ENCODE measurements at regions not wholly inside any gene's neighbourhood (a gene's known extent, or its start where the extent isn't known, plus 50 kb on each side); places are given as distances from the start of the nearest gene placed in this dataset.
"Not testable (repeated sequence)": the region's sequence is repeated elsewhere in the genome, so short reads cannot be mapped to it uniquely, and the experiment has no call there.

DNA sequence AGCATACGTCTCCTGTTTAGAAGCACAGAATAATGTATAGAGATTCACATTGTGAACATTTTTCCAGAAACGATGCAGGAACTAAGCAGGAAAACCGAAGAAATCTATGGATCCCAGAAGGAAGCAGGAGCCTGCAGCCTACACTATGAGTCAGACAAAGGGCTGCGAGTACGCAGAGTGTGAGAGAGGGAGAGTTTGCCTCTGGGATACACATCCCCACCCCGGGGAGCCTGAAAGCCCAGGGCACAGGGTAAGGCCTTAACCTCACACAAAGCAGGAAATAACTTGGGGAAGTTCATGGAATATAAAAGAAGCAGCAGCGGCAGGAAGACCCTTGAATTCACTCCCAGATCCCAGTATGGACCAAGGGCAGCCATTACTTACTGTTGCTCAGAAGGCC, 842.1 kb upstream of the MANEA start:
- Mint-ChIP-seq H3K27ac (no peak overlapping the region), H3K36me3 (no peaks in the 10 kb centered on the region)
- no peak for DNase-seq (ENCODE audit: low spot score in 2 of 2)

DNA sequence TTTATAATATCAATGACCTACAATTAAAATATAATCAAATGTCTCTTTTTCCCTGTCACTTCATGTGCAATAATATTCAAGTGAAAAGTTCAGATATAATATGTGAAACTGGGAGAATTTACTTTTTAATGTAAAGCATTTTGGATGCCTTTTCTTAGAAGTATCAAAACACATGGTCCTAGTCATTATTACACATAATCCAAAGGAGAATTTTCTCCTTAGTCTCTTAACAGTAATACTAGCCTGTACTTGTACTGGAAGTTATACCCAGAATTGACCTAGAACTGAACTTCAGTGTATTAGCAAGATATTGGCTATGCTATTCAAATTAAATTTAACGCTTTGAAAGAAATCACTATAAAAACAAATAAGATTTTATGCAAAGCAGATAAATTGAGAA, 842.6 kb upstream of the MANEA start:
- no peak overlapping the region for H3K27ac Mint-ChIP-seq
- ATAC-seq (no peak), DNase-seq (ENCODE audit: low spot score in 2 of 2) (no peak)
- peaks cover 3% of the 10 kb centered on the region in 2 donors for H3K9me3 Mint-ChIP-seq
- no peaks in the 10 kb centered on the region for H3K36me3 Mint-ChIP-seq

More for the DNA sequence above, 842.1 kb upstream of the MANEA start:
- ATAC-seq, result no peak
- H3K9me3 Mint-ChIP-seq, result peaks cover 6% of the 10 kb centered on the region in 2 donors

DNA sequence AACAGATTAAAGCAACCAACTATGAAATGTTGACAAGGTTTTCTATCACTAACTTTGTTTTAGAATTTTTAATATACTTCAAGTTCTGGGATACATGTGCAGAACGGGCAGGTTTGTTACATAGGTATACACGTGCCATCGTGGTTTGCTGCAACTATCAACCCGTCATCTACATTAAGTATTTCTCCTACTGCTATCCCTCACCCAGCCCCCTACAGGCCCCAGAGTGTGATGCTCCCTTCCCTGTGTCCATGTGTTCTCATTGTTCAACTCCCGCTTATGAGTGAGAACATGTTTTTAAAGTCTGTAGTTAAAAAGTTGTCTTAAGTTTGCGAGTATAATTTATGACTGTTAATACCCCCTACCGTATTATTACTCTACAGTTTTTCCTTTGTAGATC, 844.3 kb upstream of the MANEA start:
- ATAC-seq, result no peak

DNA sequence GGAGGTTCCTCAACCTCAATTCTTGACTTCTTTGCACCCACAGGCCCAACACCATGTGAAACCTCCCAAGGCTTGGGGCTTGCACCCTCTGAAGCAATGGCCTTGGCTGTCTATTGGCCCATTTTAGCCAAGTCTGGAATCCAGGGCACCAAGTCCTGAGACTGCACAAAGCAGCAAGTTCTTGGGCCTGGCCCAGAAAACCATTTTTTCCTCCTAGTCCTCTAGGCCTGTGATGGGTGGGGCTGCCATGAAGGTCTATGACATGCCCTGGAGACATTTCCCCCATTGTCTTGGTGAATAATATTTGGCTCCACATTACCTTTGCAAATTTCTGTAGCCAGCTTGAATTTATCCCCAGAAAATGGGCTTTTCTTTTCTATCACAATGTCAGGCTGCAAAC, 849.6 kb upstream of the MANEA start:
- DNase-seq (ENCODE audit: low spot score in 2 of 2), result no peak
- ATAC-seq, result no peak
- peaks cover 0 to 7% of the 10 kb centered on the region in 2 donors for H3K36me3 Mint-ChIP-seq
- peaks cover 11 to 32% of the 10 kb centered on the region in 2 donors for H3K9me3 Mint-ChIP-seq
- no peak overlapping the region for H3K27ac Mint-ChIP-seq

More for the DNA sequence above, 844.3 kb upstream of the MANEA start:
- Mint-ChIP-seq H3K9me3 (peaks cover 5 to 9% of the 10 kb centered on the region in 2 donors), H3K36me3 (peaks cover 0 to 7% of the 10 kb centered on the region in 2 donors), H3K27ac (no peak overlapping the region)
- DNase-seq (ENCODE audit: low spot score in 2 of 2), result no peak

DNA sequence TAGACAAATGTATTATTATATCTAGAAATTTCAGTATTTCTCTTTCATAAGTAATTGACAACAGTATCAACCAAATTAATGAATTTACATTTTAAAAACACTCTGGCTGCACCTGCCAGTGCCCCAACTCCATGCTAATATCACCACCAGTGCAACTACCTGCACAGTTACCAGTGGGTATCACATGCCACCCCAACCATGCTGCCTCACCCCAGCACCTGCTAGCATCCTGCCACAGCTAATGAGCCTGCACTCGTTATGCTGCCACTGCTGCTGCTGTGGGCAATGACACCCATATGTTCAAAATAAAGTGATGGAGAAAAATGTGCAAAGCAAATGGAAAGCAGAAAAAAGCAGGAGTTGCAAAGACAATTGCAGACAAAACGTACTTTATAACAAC, 855.9 kb upstream of the MANEA start:
- ATAC-seq (no peak), DNase-seq (ENCODE audit: low spot score in 2 of 2) (no peak)
- no peak overlapping the region for H3K27ac Mint-ChIP-seq
- H3K36me3 Mint-ChIP-seq, result no peaks in the 10 kb centered on the region
- peaks cover 17 to 27% of the 10 kb centered on the region in 2 donors for H3K9me3 Mint-ChIP-seq

DNA sequence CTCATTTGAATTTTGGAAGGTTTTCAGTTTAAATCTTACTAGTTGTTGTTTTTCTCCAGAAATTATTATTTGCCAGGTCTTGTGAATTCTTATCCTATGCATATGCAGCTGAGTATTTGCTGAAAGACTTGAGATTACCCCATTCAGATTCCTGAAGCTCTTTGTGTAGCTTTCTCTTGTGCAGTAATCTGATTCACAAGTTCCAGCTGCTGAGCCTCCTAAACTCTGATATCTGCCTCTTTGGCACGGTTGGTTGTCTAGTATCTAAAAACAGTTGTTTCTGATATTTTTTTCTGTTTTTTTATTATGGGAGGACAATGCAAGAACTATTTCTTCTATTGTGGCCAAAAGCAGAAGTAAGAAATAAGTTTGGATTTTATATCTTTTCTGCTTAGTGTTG, 863.9 kb upstream of the MANEA start:
- DNase-seq (ENCODE audit: low spot score in 2 of 2) (no peak), ATAC-seq (no peak)
- no peaks in the 10 kb centered on the region for H3K36me3 Mint-ChIP-seq
- no peak overlapping the region for H3K27ac Mint-ChIP-seq
- H3K9me3 Mint-ChIP-seq, result peaks cover 0 to 3% of the 10 kb centered on the region in 2 donors

DNA sequence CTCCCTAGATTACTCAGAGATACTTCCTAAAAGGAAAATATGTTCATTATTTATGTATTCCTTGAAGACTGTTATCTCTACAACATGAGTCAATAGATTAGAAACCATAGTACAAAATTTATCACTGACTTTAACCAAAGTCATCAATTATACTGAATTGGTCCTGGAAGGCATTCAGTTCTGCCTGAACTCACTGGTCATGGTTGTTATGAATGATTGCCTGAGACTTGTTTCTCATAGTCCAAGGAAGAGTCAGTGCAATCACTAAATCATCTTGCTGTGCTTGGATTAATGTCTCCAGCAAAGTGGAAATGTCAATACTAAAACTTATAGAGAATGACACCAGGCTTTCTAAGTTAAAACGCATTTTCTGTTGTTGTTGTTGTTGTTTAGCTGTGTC, 878.6 kb upstream of the MANEA start:
- ATAC-seq (no peak), DNase-seq (ENCODE audit: low spot score in 2 of 2) (no peak)
- Mint-ChIP-seq H3K9me3 (peaks cover 5 to 17% of the 10 kb centered on the region in 2 donors), H3K27ac (no peak overlapping the region), H3K36me3 (no peaks in the 10 kb centered on the region)

DNA sequence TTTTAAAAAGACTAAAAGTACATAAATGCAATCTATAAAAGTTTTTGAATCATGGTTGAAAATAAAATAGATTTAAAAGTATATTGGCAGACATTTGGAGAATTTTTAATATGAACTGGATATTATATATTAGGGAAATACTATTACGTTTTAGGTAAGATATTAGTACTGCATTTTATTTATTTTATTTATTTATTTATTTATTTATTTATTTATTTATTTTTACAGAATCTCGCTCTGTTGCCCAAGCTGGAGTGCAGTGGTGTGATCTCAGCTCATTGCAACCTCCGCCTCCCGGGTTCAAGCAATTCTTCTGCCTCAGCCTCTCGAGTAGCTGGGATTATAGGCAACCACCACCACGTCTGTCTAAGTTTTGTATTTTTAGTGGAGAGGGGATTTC, 890.1 kb upstream of the MANEA start:
- not testable (repeated sequence) for H3K36me3 Mint-ChIP-seq; ATAC-seq; H3K27ac Mint-ChIP-seq; H3K9me3 Mint-ChIP-seq; DNase-seq (ENCODE audit: low spot score in 2 of 2)

DNA sequence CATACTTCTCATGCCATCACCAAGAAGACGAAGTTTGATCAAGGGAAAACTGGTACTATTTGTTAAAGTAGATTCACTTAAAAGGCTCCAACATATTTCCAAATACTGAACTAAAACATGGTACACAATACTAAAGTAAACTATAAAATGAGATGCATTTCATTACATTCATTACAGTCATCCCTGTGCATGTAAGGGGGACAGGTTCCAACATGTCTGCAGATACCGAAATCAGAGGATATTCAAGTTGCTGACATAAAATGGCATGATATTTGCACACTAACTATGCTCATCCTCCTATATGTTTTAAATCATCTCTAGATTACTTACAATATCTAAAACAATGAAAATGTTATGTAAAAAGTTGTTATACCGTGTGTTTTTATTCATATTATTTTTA, 893.9 kb upstream of the MANEA start:
- ATAC-seq (no peak), DNase-seq (ENCODE audit: low spot score in 2 of 2) (no peak)

DNA sequence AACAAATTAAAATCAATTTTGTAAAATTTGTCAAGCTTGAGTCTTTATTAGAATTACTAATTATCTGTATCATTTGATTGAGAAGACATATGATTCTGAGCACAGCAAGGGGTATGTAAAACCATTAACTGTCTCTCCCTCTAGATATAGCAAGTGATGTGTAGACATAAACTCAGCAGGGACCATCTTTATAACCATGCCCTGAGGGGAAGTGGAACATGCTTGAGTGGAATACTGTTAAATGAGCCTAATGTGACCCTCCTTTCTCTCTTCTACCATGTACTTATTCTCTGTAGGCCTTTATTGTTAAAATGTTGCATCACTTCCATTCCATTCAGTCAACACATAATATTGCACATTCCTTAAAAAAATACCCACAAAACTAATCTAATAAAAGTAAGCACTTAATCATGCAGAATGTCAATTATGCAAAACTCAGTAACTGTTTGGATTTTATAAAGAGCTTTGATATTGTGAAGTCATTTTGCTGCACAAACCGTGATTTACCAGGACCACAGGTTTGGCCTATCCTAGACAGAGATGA, 896.6 kb upstream of the MANEA start:
- ATAC-seq (no peak), DNase-seq (ENCODE audit: low spot score in 2 of 2) (no peak)
- H3K36me3 Mint-ChIP-seq, result no peaks in the 10 kb centered on the region
- peaks cover 4 to 9% of the 10 kb centered on the region in 2 donors for H3K9me3 Mint-ChIP-seq
- H3K27ac Mint-ChIP-seq, result no peak overlapping the region

More for the DNA sequence above, 893.9 kb upstream of the MANEA start:
- H3K27ac Mint-ChIP-seq, result no peak overlapping the region
- H3K36me3 Mint-ChIP-seq, result no peaks in the 10 kb centered on the region
- H3K9me3 Mint-ChIP-seq, result peaks cover 4 to 9% of the 10 kb centered on the region in 2 donors

DNA sequence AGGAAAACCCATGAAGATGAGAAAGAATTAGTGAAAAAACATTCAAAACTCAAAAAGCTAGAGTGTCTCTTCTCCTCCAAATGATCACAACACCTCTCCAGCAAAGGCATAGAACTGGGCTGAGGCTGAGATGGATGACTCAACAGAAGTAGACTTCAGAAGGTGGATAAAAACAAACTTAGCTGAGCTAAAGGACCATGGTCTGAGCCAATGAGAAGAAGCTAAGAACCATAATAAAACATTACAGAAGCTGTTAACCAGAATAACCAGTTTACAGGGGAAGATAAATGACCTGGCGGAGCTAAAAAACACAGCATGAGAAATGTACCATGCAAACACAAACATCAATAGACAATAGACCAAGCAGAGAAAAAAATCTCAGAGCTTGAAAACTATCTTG, 904.1 kb upstream of the MANEA start:
- no peak overlapping the region for H3K27ac Mint-ChIP-seq
- DNase-seq (ENCODE audit: low spot score in 2 of 2), result no peak
- H3K9me3 Mint-ChIP-seq, result peaks cover 31 to 35% of the 10 kb centered on the region in 2 donors
- H3K36me3 Mint-ChIP-seq, result peaks cover 0 to 13% of the 10 kb centered on the region in 2 donors
- ATAC-seq, result no peak

DNA sequence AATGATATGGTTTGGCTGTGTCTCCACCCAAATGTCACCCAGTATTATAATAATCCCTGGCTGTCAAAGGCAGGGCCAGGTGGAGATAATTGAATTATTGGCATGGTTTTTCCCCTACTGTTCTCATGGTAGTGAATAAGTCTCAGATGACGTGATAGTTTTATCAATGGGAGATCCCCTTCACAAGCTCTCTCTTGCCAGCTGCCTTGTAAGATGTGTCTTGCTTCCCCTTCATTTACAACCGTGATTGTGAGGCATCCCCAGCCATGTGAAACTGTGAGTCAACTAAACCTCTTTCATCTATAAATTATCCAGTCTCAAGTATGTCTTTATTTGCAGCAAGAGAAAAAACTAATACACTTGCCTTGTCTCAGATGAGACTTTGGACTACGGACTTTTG, 907.3 kb upstream of the MANEA start:
- Mint-ChIP-seq H3K36me3 (peaks cover 0 to 10% of the 10 kb centered on the region in 2 donors), H3K9me3 (peaks cover 26 to 32% of the 10 kb centered on the region in 2 donors), H3K27ac (no peak overlapping the region)
- ATAC-seq (no peak), DNase-seq (ENCODE audit: low spot score in 2 of 2) (no peak)

DNA sequence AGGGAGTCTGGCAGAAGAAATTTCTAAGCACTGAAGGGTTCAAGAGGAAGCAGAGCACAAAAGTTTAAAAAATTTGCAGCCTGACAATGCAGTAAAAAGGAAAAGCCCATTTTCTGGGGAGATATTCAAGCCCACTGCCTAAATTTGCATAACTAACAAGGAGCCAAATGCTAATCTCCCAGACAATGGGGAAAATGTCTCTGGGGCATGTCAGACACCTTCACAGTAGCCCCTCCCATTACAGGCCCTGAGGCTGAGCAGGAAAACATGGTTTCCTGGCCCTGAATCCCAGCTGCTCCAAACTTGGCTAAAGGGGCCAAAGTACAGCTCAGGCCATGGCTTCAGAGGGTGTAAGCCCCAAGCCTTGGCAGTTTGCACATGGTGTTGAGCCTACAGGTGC, 908.5 kb upstream of the MANEA start:
- no peak for ATAC-seq

DNA sequence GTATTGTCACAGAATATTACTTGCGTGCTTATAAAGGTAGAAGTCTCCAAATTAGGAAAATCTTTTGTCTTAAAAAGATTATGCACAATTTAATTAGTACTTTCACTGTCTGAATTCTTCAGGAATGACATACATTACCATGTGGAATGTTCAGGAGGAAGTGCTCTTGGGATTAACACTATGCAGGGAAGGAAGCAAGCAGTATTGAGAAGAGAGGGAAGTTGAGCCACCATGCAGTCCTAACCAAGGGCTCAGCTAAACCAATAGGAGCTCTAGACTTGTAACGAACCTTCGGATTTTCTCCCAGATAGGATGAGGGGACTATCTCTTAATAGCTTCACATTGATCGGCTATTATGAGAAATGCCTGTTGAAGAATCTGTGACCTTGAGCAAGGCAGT, 918.4 kb upstream of the MANEA start:
- peaks cover 15% of the 10 kb centered on the region in 2 donors for H3K9me3 Mint-ChIP-seq
- no peaks in the 10 kb centered on the region for H3K36me3 Mint-ChIP-seq
- no peak for DNase-seq (ENCODE audit: low spot score in 2 of 2)
- no peak overlapping the region for H3K27ac Mint-ChIP-seq
- ATAC-seq, result no peak

More for the DNA sequence above, 908.5 kb upstream of the MANEA start:
- Mint-ChIP-seq H3K36me3 (peaks cover 0 to 8% of the 10 kb centered on the region in 2 donors), H3K27ac (no peak overlapping the region), H3K9me3 (peaks cover 17 to 24% of the 10 kb centered on the region in 2 donors)
- DNase-seq (ENCODE audit: low spot score in 2 of 2), result no peak

DNA sequence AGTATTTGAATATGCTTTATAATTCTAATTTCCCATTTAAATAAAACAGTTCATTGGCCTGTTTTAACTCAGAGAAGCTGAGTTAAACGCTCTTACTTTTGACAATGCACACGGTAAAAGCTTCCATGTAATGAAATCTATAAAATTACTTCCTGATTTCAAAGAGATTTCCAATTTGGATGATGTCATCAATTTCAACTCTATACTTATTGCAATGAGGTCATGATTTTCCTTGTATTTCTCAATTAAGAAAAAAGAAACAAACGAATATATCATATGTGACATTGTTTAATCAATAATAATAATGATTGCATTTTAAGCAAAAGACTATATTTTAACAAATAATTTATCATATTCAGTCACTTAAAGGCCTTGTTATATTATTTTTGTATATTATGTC, 926.1 kb upstream of the MANEA start:
- peaks cover 6 to 8% of the 10 kb centered on the region in 2 donors for H3K9me3 Mint-ChIP-seq
- ATAC-seq (no peak), DNase-seq (ENCODE audit: low spot score in 2 of 2) (no peak)
- no peaks in the 10 kb centered on the region for H3K36me3 Mint-ChIP-seq
- H3K27ac Mint-ChIP-seq, result no peak overlapping the region

DNA sequence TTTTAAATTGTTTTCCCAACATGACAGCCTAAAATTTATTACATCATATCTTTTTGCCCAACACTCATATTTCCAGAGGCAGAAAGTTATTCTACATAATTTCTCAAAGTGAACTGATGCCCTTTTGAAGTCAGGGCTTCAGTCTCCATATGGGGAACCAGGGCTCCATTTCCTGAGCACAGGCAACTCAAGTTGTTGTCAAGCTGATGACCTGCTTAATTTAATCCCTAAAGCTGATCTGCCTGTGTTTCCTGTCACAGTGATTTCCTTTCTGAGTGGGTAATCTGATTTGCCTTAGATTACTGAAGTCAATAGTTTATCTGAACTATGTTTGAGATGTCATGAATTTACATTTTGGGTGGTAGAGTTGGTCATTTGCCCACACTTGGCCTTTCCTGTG, 932.1 kb upstream of the MANEA start:
- no peak for DNase-seq (ENCODE audit: low spot score in 2 of 2)
- ATAC-seq, result no peak
- Mint-ChIP-seq H3K27ac (no peak overlapping the region), H3K9me3 (peaks cover 4 to 25% of the 10 kb centered on the region in 2 donors), H3K36me3 (no peaks in the 10 kb centered on the region)

DNA sequence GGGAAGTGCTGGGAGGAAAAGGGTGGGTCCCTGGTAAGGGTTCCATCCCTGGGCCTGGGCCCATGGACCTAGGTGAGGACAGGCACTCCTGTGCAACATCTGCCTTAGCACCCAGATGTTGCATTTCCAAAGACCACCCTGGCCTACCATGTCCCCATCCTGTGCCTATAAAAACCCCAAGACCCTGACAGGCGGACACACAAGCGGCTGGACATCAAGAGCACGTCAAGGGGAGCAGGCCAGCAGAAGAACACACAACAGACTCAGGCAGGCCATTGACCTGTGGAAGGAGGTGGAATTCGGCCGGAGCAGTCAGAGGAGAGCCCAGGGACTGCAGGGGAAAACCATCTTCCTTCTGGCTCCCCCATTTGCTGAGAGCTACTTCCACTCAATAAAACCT, 937.8 kb upstream of the MANEA start:
- ATAC-seq, result no peak
- Mint-ChIP-seq H3K9me3 (peaks cover 4 to 15% of the 10 kb centered on the region in 2 donors), H3K27ac (no peak overlapping the region), H3K36me3 (no peaks in the 10 kb centered on the region)
- DNase-seq (ENCODE audit: low spot score in 2 of 2), result no peak

DNA sequence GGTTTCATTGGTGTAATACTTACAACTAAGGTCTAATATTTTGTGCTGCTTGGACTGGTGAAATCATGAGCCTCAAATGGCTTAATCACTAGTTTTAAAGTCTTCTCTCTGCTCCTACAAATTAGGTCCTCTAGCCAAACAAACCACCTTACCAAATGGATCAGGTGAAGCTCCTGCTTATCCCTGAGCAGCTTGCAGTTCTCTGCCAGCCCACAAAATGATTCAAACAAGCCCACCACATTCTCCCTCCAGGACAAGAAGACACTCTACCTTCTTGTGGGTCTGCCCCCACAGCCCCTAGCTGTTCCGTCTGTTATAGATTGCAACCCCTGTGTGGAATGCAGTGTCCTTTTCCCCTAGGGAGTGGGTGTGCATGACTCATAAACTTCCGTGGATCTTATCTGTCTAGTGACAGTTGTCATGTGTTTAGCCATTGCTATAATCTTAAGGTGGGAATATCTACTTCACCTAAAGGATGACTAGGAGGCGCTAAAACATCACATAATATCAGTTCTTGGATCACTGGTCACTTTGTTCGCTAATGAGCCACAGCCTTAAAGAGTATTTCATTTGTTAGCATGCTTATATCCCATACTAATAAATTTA, 940.5 kb upstream of the MANEA start:
- no peaks in the 10 kb centered on the region for H3K36me3 Mint-ChIP-seq
- no peak for ATAC-seq
- peaks cover 4 to 11% of the 10 kb centered on the region in 2 donors for H3K9me3 Mint-ChIP-seq
- no peak overlapping the region for H3K27ac Mint-ChIP-seq
- DNase-seq (ENCODE audit: low spot score in 2 of 2), result no peak
